Spleen (tissue), 11 donors: ENCODE measurements at regions not wholly inside any gene's neighbourhood (a gene's known extent, or its start where the extent isn't known, plus 50 kb on each side); places are given as distances from the start of the nearest gene placed in this dataset.
"Not testable (repeated sequence)": the region's sequence is repeated elsewhere in the genome, so short reads cannot be mapped to it uniquely, and the experiment has no call there.

Experiments used
- DNase-seq: peaks from one replicate; pipeline ENCODE4 v3.0.0-alpha.2; 2020
- H3K27ac ChIP-seq, 8 donors: fragments of 200-600 bp; sonication (generic) in 7 of 8; 1 replicate in 4 of 8; 2 replicates in 4 of 8; pipeline versions ENCODE4 v1.5.0 to v1.8.0; 2016 to 2021; ENCODE audit warnings: inconsistent platforms in 4 of 8, mild to moderate bottlenecking in 4 of 8, moderate library complexity in 1 of 8
- H3K27me3 ChIP-seq, 7 donors: fragments of 200-600 bp; sonication (generic) in 6 of 7; replicated peaks in 1 of 7; 1 replicate in 4 of 7; 2 replicates in 3 of 7; pipeline versions ENCODE4 v1.5.0 to v1.8.0; 2016 to 2021; ENCODE audit warnings: inconsistent platforms in 3 of 7, mild to moderate bottlenecking in 1 of 7
- H3K36me3 ChIP-seq, 6 donors: fragments of 200-600 bp; sonication (generic) in 5 of 6; 1 replicate in 4 of 6; 2 replicates in 2 of 6; pipeline versions ENCODE4 v1.5.0 to v1.8.0; 2016 to 2021; ENCODE audit warnings: inconsistent platforms in 2 of 6
- H3K4me1 ChIP-seq, 6 donors: fragments of 200-600 bp; sonication (generic) in 5 of 6; 1 replicate in 3 of 6; 2 replicates in 3 of 6; pipeline versions ENCODE4 v1.5.0 to v1.8.0; 2016 to 2021; ENCODE audit warnings: inconsistent platforms in 3 of 6
- H3K4me3 ChIP-seq, 8 donors: fragments of 200-600 bp; sonication (generic) in 7 of 8; 1 replicate in 4 of 8; 2 replicates in 4 of 8; pipeline versions ENCODE4 v1.5.0 to v1.8.0; 2016 to 2021; ENCODE audit warnings: inconsistent platforms in 4 of 8, mild to moderate bottlenecking in 4 of 8, moderate library complexity in 2 of 8
- H3K9me3 ChIP-seq, 8 donors: fragments of 200-600 bp; sonication (generic) in 7 of 8; 1 replicate in 4 of 8; 2 replicates in 4 of 8; pipeline versions ENCODE4 v1.5.0 to v1.8.0; 2016 to 2021; ENCODE audit warnings: inconsistent platforms in 4 of 8
- CTCF ChIP-seq, 11 experiments: fragments of 200-600 bp in 7 of 11; fragments of 450-650 bp in 4 of 11; sonication (generic) in 4 of 11; IDR thresholded peaks in 8 of 11; conservative IDR thresholded peaks in 3 of 11; 1 replicate in 7 of 11; 2 replicates in 4 of 11; pipeline versions ENCODE4 v1.4.0 to v1.8.0; 2016 to 2021; ENCODE audit warnings: antibody characterized with exemption in 11 of 11, inconsistent platforms in 4 of 11, mild to moderate bottlenecking in 1 of 11
- POLR2A ChIP-seq, 3 donors: fragments of 450-650 bp; IDR thresholded peaks; one replicate each; pipeline ENCODE4 v1.5.1; 2017; ENCODE audit warnings: antibody characterized with exemption in 3 of 3, mild to moderate bottlenecking in 1 of 3
- POLR2AphosphoS5 ChIP-seq, 3 donors: sonication (generic); formaldehyde crosslinking; IDR thresholded peaks; one replicate each; pipeline ENCODE4 v1.5.1; 2017; ENCODE audit warnings: antibody characterized with exemption in 3 of 3
- WGBS, 5 donors: extraction: QIAGEN DNeasy Blood & Tissue Kit in 3 of 5; methylation state at CpG; one replicate each; pipeline versions ENCODE4 v1.1.5 to v1.1.7; 2013 to 2018; 5-methylcytosine and 5-hydroxymethylcytosine counted together
- intact Hi-C: fragments of 100-400 bp; cut with DNase I; formaldehyde crosslinking; loops from one replicate; pipeline ENCODE4 v1.15.0; 2023; ENCODE audit warnings: low total_unique reads
- donor health status: healthy with polysubstance abuse.
- donor health status: DM: no; HTN: no; CAD: no; lungs with moderate emphysema.
- donor health status: DM: no; HTN: no; CAD: no.
- donor health status: Bipolar disorder and iron deficiency.
- donor health status: healthy.
- donor health status: DM: no; HTN: no; CAD: no.
- donor health status: DM: yes; HTN: yes; CAD: no.

- Histone ChIP-seq H3K27me3 (peaks cover 0 to 11% (median 0%) of the 10 kb centered on the region in 7 donors), H3K4me3 (no peak overlapping the region), H3K4me1 (peaks cover 4 to 30% (median 16%) of the 10 kb centered on the region in 6 donors), H3K36me3 (no peaks in the 10 kb centered on the region), H3K9me3 (no peaks in the 10 kb centered on the region), H3K27ac (no peak overlapping the region)
- DNase-seq = peak; percentile 74
- intact Hi-C loops = no loop called here
- 28 to 53% (median 33%) methylated on average over 32 of the region's 32 CpGs for WGBS, 5 donors
- no peak for TF ChIP-seq CTCF (IDR thresholded peaks at IDR 0.05 in 8 of 11, conservative IDR thresholded peaks at IDR 0.05 in 3 of 11)
These were observed 68.1 kb downstream of the DLL1 start for GRCh38 chr6:170222498-170223471.

GRCh38 chr6:170221753-170222400 is 69.0 kb downstream of the DLL1 start:
- Histone ChIP-seq H3K36me3 (no peaks in the 10 kb centered on the region), H3K4me1 (peaks cover 4 to 30% (median 16%) of the 10 kb centered on the region in 6 donors), H3K9me3 (no peaks in the 10 kb centered on the region), H3K27me3 (peaks cover 0 to 6% (median 0%) of the 10 kb centered on the region in 7 donors), H3K27ac (no peak overlapping the region), H3K4me3 (no peak overlapping the region)
- TF ChIP-seq CTCF (IDR thresholded peaks at IDR 0.05 in 8 of 11, conservative IDR thresholded peaks at IDR 0.05 in 3 of 11) = no peak
- no peak for TF ChIP-seq POLR2AphosphoS5 (IDR thresholded peaks at IDR 0.05)
- no peak for TF ChIP-seq POLR2A (IDR thresholded peaks at IDR 0.05)
- intact Hi-C loops = no loop called here
- WGBS, 5 donors = 87 to 91% (median 87%) methylated on average over 23 to 29 of the region's 29 CpGs
- DNase-seq = peak; percentile 74

GRCh38 chr6:170221052-170221752 is 69.7 kb downstream of the DLL1 start:
- no peak overlapping the region for H3K4me3 ChIP-seq
- no peaks in the 10 kb centered on the region for H3K9me3 ChIP-seq
- no peaks in the 10 kb centered on the region for H3K36me3 ChIP-seq
- no peak overlapping the region for H3K27ac ChIP-seq
- TF ChIP-seq POLR2AphosphoS5 (IDR thresholded peaks at IDR 0.05) (no peak), POLR2A (IDR thresholded peaks at IDR 0.05) (no peak), CTCF (IDR thresholded peaks at IDR 0.05 in 8 of 11, conservative IDR thresholded peaks at IDR 0.05 in 3 of 11) (no peak)
- H3K27me3 ChIP-seq = peaks cover 0 to 6% (median 0%) of the 10 kb centered on the region in 7 donors
- H3K4me1 ChIP-seq = peaks cover 4 to 30% (median 15%) of the 10 kb centered on the region in 6 donors
- WGBS, 5 donors = 72 to 77% (median 74%) methylated on average over 27 to 29 of the region's 29 CpGs
- intact Hi-C loops = no loop called here
- DNase-seq = peak; percentile 50

GRCh38 chr6:170213637-170214018 is 77.2 kb downstream of the DLL1 start:
- H3K4me1 ChIP-seq, DNase-seq, H3K36me3 ChIP-seq, H3K4me3 ChIP-seq, H3K9me3 ChIP-seq, H3K27ac ChIP-seq, intact Hi-C loops: not testable (repeated sequence)
- peaks cover 0 to 37% (median 12%) of the 10 kb centered on the region in 7 donors for H3K27me3 ChIP-seq
- 87 to 99% (median 96%) methylated on average over 16 to 19 of the region's 19 CpGs for WGBS, 5 donors
